ENCODE measurements at regions not wholly inside any gene's neighbourhood (a gene's known extent, or its start where the extent isn't known, plus 50 kb on each side); places are given as distances from the start of the nearest gene placed in this dataset.

- Histone ChIP-seq H3K9me3 (ENCODE audit: control insufficient read depth, insufficient read depth, low read depth, low read length) (no peaks in the 10 kb centered on the region), H2AFZ (ENCODE audit: low read length) (no peak overlapping the region), H3K36me3 (ENCODE audit: control insufficient read depth, insufficient read depth, low read length) (no peaks in the 10 kb centered on the region), H3K27ac (ENCODE audit: insufficient read depth, low read length) (no peak overlapping the region), H3K4me2 (ENCODE audit: extremely low read depth, insufficient read depth, low read length) (no peak overlapping the region), H3K27me3 (ENCODE audit: control insufficient read depth, insufficient read depth, low read length) (no peaks in the 10 kb centered on the region), H3K9ac (ENCODE audit: insufficient read depth, low read length) (no peak overlapping the region), H3K4me3 (replicated peaks in 1 of 4; ENCODE audit: control extremely low read depth in 1 of 4, insufficient read depth in 1 of 4, low read depth in 3 of 4, low read length in 4 of 4) (no peak overlapping the region), H4K20me1 (ENCODE audit: control insufficient read depth, extremely low read depth, insufficient read depth, low read length) (no peaks in the 10 kb centered on the region), H3K79me2 (ENCODE audit: control insufficient read depth, insufficient read depth, low read length) (no peaks in the 10 kb centered on the region), H3K4me1 (ENCODE audit: control insufficient read depth, extremely low read depth, insufficient read depth, low read length) (no peaks in the 10 kb centered on the region)
- TF ChIP-seq EZH2 (IDR thresholded peaks at IDR 0.05; ENCODE audit: low read length, missing control alignments), result no peak
- TF ChIP-seq CTCF (conservative IDR thresholded peaks at IDR 0.05 in 1 of 2, IDR thresholded peaks at IDR 0.05 in 1 of 2; ENCODE audit: low read depth in 1 of 2, low read length in 2 of 2), result no peak
- no peak for DNase-seq (ENCODE audit: low read depth in 2 of 2)
Observed at GRCh38 chr13:104854698-104855097, 1680.8 kb downstream of the EFNB2 start.

- no peak overlapping the region for H3K27ac ChIP-seq (ENCODE audit: insufficient read depth, low read length)
- no peaks in the 10 kb centered on the region for H3K79me2 ChIP-seq (ENCODE audit: control insufficient read depth, insufficient read depth, low read length)
- no peak overlapping the region for H3K4me3 ChIP-seq (replicated peaks in 1 of 4; ENCODE audit: control extremely low read depth in 1 of 4, insufficient read depth in 1 of 4, low read depth in 3 of 4, low read length in 4 of 4)
- H4K20me1 ChIP-seq (ENCODE audit: control insufficient read depth, extremely low read depth, insufficient read depth, low read length), result no peaks in the 10 kb centered on the region
- no peaks in the 10 kb centered on the region for H3K4me1 ChIP-seq (ENCODE audit: control insufficient read depth, extremely low read depth, insufficient read depth, low read length)
- H3K9me3 ChIP-seq (ENCODE audit: control insufficient read depth, insufficient read depth, low read depth, low read length), result no peaks in the 10 kb centered on the region
- no peak for DNase-seq (ENCODE audit: low read depth in 2 of 2)
- no peaks in the 10 kb centered on the region for H3K27me3 ChIP-seq (ENCODE audit: control insufficient read depth, insufficient read depth, low read length)
- no peaks in the 10 kb centered on the region for H3K36me3 ChIP-seq (ENCODE audit: control insufficient read depth, insufficient read depth, low read length)
- no peak overlapping the region for H3K4me2 ChIP-seq (ENCODE audit: extremely low read depth, insufficient read depth, low read length)
- no peak overlapping the region for H3K9ac ChIP-seq (ENCODE audit: insufficient read depth, low read length)
- no peak overlapping the region for H2AFZ ChIP-seq (ENCODE audit: low read length)
- TF ChIP-seq CTCF (conservative IDR thresholded peaks at IDR 0.05 in 1 of 2, IDR thresholded peaks at IDR 0.05 in 1 of 2; ENCODE audit: low read depth in 1 of 2, low read length in 2 of 2), result no peak
- TF ChIP-seq EZH2 (IDR thresholded peaks at IDR 0.05; ENCODE audit: low read length, missing control alignments), result no peak
Observed at GRCh38 chr13:104854007-104854406, 1681.5 kb downstream of the EFNB2 start.

GRCh38 chr13:104847922-104848321, 1687.5 kb downstream of the EFNB2 start:
- H3K36me3 ChIP-seq (ENCODE audit: control insufficient read depth, insufficient read depth, low read length), result no peaks in the 10 kb centered on the region
- H3K9ac ChIP-seq (ENCODE audit: insufficient read depth, low read length), result no peak overlapping the region
- DNase-seq (ENCODE audit: low read depth in 2 of 2), result no peak
- no peaks in the 10 kb centered on the region for H4K20me1 ChIP-seq (ENCODE audit: control insufficient read depth, extremely low read depth, insufficient read depth, low read length)
- no peaks in the 10 kb centered on the region for H3K27me3 ChIP-seq (ENCODE audit: control insufficient read depth, insufficient read depth, low read length)
- no peaks in the 10 kb centered on the region for H3K79me2 ChIP-seq (ENCODE audit: control insufficient read depth, insufficient read depth, low read length)
- H3K27ac ChIP-seq (ENCODE audit: insufficient read depth, low read length), result no peak overlapping the region
- H3K4me3 ChIP-seq (replicated peaks in 1 of 4; ENCODE audit: control extremely low read depth in 1 of 4, insufficient read depth in 1 of 4, low read depth in 3 of 4, low read length in 4 of 4), result no peak overlapping the region
- H2AFZ ChIP-seq (ENCODE audit: low read length), result no peak overlapping the region
- TF ChIP-seq EZH2 (IDR thresholded peaks at IDR 0.05; ENCODE audit: low read length, missing control alignments) (no peak), CTCF (conservative IDR thresholded peaks at IDR 0.05 in 1 of 2, IDR thresholded peaks at IDR 0.05 in 1 of 2; ENCODE audit: low read depth in 1 of 2, low read length in 2 of 2) (no peak)
- H3K9me3 ChIP-seq (ENCODE audit: control insufficient read depth, insufficient read depth, low read depth, low read length), result no peaks in the 10 kb centered on the region
- H3K4me1 ChIP-seq (ENCODE audit: control insufficient read depth, extremely low read depth, insufficient read depth, low read length), result no peaks in the 10 kb centered on the region
- no peak overlapping the region for H3K4me2 ChIP-seq (ENCODE audit: extremely low read depth, insufficient read depth, low read length)
